Stomach (tissue), 8 donors: ENCODE measurements at regions not wholly inside any gene's neighbourhood (a gene's known extent, or its start where the extent isn't known, plus 50 kb on each side); places are given as distances from the start of the nearest gene placed in this dataset.
"Not testable (repeated sequence)": the region's sequence is repeated elsewhere in the genome, so short reads cannot be mapped to it uniquely, and the experiment has no call there.

Source experiments
- DNase-seq, 2 donors: peaks; one replicate each; pipeline versions ENCODE4 v3.0.0 to v3.0.0-alpha.2; 2013 to 2019
- H3K27ac ChIP-seq, 5 donors: fragments of 200-600 bp in 4 of 5; sonication (generic) in 4 of 5; one replicate each; pipeline ENCODE4 v1.5.1; 2013 to 2019; ENCODE audit warnings: mild to moderate bottlenecking in 1 of 5, moderate library complexity in 1 of 5
- H3K27me3 ChIP-seq, 3 donors: fragments of 200-600 bp; sonication (generic); one replicate each; pipeline ENCODE4 v1.5.1; 2017 to 2019; ENCODE audit warnings: mixed run types in 1 of 3
- H3K36me3 ChIP-seq, 4 donors: fragments of 200-600 bp; sonication (generic); 1 replicate in 3 of 4; 2 replicates in 1 of 4; pipeline ENCODE4 v1.5.1; 2016 to 2019
- H3K4me1 ChIP-seq, 4 donors: fragments of 200-600 bp; sonication (generic); one replicate each; pipeline ENCODE4 v1.5.1; 2016 to 2019
- H3K4me3 ChIP-seq, 4 donors: fragments of 200-600 bp; sonication (generic) in 3 of 4; one replicate each; pipeline ENCODE4 v1.5.1; 2016 to 2019; ENCODE audit warnings: mild to moderate bottlenecking in 1 of 4
- H3K9me3 ChIP-seq, 4 donors: fragments of 200-600 bp; sonication (generic); one replicate each; pipeline ENCODE4 v1.5.1; 2016 to 2019
- EP300 ChIP-seq: sonication (generic); formaldehyde crosslinking; IDR thresholded peaks from one replicate; pipeline ENCODE4 v1.6.1; 2017; ENCODE audit warnings: antibody characterized with exemption
- POLR2A ChIP-seq, 4 donors: fragments of 450-650 bp; IDR thresholded peaks; one replicate each; pipeline ENCODE4 v1.6.1; 2016; ENCODE audit warnings: antibody characterized with exemption in 4 of 4, control low read depth in 2 of 4, mild to moderate bottlenecking in 1 of 4, moderate library complexity in 1 of 4
- POLR2AphosphoS5 ChIP-seq, 3 donors: sonication (generic); formaldehyde crosslinking; IDR thresholded peaks; one replicate each; pipeline ENCODE4 v1.6.1; 2016; ENCODE audit warnings: antibody characterized with exemption in 3 of 3
- WGBS, 5 donors: extraction: QIAGEN DNeasy Blood & Tissue Kit in 3 of 5; methylation state at CpG; one replicate each; pipeline versions ENCODE4 v1.1.5 to v1.1.7; 2013 to 2018; 5-methylcytosine and 5-hydroxymethylcytosine counted together
- intact Hi-C: fragments of 100-400 bp; cut with DNase I; formaldehyde crosslinking; loops from one replicate; pipeline ENCODE4 v1.15.1; 2023; ENCODE audit warnings: low total_unique reads
- TF ChIP-seq, protein P1 (sequence below), 7 experiments: fragments of 450-650 bp in 4 of 7; fragments of 200-600 bp in 3 of 7; sonication (generic) in 3 of 7; IDR thresholded peaks; one replicate each; pipeline ENCODE4 v1.5.1; 2016 to 2019; ENCODE audit warnings: antibody characterized with exemption in 7 of 7, control low read depth in 2 of 7, mild to moderate bottlenecking in 1 of 7
- donor health status: healthy with polysubstance abuse.
- donor health status: Bipolar disorder and iron deficiency.
- donor health status: healthy.

DNA sequence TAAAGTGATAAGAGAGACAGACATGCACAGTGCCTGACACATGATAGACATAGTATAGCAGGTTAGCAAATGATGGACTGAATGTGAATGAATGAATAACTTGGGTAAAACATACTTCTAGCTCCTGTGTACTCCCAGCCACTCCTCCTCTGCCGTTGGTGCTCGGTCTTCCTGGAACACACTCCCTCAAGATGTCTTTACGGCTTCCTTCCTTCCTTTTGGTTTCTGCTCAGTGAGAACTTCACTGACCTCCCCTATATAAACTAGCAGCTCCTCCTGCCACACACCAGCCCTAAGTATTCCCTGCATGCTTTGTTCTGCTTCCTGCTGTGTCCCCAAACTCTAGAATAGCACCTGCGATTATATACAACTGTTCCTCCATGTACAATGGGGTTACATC lies 50.2 kb downstream of the RAD54L2 start:
- Histone ChIP-seq H3K4me1 (peaks cover 0 to 9% (median 3%) of the 10 kb centered on the region in 4 donors), H3K27me3 (no peaks in the 10 kb centered on the region), H3K4me3 (no peak overlapping the region), H3K27ac (no peak overlapping the region), H3K36me3 (peaks cover 0 to 46% (median 31%) of the 10 kb centered on the region in 4 donors), H3K9me3 (no peaks in the 10 kb centered on the region)
- DNase-seq, result no peak
- intact Hi-C loops, result no loop called here
- WGBS, 5 donors, result 66 to 81% (median 73%) methylated on average over 4 of the region's 4 CpGs
- TF ChIP-seq, protein P1, sequence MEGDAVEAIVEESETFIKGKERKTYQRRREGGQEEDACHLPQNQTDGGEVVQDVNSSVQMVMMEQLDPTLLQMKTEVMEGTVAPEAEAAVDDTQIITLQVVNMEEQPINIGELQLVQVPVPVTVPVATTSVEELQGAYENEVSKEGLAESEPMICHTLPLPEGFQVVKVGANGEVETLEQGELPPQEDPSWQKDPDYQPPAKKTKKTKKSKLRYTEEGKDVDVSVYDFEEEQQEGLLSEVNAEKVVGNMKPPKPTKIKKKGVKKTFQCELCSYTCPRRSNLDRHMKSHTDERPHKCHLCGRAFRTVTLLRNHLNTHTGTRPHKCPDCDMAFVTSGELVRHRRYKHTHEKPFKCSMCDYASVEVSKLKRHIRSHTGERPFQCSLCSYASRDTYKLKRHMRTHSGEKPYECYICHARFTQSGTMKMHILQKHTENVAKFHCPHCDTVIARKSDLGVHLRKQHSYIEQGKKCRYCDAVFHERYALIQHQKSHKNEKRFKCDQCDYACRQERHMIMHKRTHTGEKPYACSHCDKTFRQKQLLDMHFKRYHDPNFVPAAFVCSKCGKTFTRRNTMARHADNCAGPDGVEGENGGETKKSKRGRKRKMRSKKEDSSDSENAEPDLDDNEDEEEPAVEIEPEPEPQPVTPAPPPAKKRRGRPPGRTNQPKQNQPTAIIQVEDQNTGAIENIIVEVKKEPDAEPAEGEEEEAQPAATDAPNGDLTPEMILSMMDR (IDR thresholded peaks at IDR 0.05), result no peak
- no peak for TF ChIP-seq POLR2AphosphoS5 (IDR thresholded peaks at IDR 0.05)
- TF ChIP-seq POLR2A (IDR thresholded peaks at IDR 0.05), result no peak
- TF ChIP-seq EP300, result no peak

DNA sequence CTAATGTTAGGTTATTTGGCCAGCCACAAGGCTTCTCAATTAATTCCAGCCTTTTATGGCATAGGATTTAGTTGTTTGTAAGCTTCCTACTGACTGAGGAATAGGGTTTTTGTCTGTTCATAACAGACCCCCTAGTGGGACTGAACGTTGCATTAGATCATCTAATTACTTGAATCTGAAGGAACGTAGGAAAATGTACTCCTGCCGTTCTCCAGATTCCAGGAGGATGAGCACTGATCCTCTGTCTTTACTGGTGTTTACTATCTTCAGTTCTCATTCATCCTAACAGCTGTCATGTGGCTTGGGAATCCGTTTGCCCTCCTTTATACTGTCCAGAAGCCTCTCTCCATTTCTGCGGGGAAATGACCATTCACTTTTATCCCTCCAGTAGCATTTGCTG lies 52.7 kb downstream of the RAD54L2 start:
- intact Hi-C loops, result no loop called here
- H3K4me1 ChIP-seq, result peaks cover 0 to 9% (median 3%) of the 10 kb centered on the region in 4 donors
- TF ChIP-seq, protein P1 (IDR thresholded peaks at IDR 0.05), result no peak
- TF ChIP-seq POLR2AphosphoS5 (IDR thresholded peaks at IDR 0.05) (no peak), POLR2A (IDR thresholded peaks at IDR 0.05) (no peak), EP300 (no peak)
- H3K27ac ChIP-seq, result no peak overlapping the region
- H3K36me3 ChIP-seq, result peaks cover 0 to 61% (median 41%) of the 10 kb centered on the region in 4 donors
- 63 to 75% (median 70%) methylated on average over 5 of the region's 5 CpGs for WGBS, 5 donors
- H3K4me3 ChIP-seq, result no peak overlapping the region
- H3K27me3 ChIP-seq, result no peaks in the 10 kb centered on the region
- DNase-seq, result no peak
- H3K9me3 ChIP-seq, result no peaks in the 10 kb centered on the region

DNA sequence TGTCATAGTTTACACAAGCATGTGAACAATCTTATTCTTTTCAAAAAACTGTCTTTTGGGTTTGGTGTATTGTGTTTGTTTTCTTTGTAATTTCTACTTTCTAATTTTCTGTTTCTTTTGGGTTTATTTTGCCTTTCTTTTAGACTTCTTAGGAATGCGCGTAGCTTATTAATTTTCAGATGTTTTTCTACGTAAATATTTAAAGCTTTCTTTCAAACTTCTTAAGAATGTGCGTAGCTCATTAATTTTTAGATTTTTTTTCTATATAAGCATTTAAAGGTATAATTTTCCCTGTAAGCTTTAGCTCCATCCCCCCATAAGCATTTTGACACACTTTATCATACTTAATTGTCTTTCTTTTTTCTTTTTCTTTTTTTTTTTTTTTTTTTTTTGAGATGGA lies 55.2 kb downstream of the RAD54L2 start:
- H3K9me3 ChIP-seq, result no peaks in the 10 kb centered on the region
- intact Hi-C loops, result no loop called here
- DNase-seq, result no peak
- no peaks in the 10 kb centered on the region for H3K27me3 ChIP-seq
- peaks cover 0 to 73% (median 48%) of the 10 kb centered on the region in 4 donors for H3K36me3 ChIP-seq
- H3K4me1 ChIP-seq, result peaks cover 0 to 7% (median 3%) of the 10 kb centered on the region in 4 donors
- no peak overlapping the region for H3K27ac ChIP-seq
- no peak for TF ChIP-seq POLR2AphosphoS5 (IDR thresholded peaks at IDR 0.05)
- TF ChIP-seq, protein P1 (IDR thresholded peaks at IDR 0.05), result no peak
- no peak for TF ChIP-seq EP300
- no peak for TF ChIP-seq POLR2A (IDR thresholded peaks at IDR 0.05)
- H3K4me3 ChIP-seq, result no peak overlapping the region
- 93 to 98% (median 97%) methylated on average over 4 of the region's 4 CpGs for WGBS, 5 donors

DNA sequence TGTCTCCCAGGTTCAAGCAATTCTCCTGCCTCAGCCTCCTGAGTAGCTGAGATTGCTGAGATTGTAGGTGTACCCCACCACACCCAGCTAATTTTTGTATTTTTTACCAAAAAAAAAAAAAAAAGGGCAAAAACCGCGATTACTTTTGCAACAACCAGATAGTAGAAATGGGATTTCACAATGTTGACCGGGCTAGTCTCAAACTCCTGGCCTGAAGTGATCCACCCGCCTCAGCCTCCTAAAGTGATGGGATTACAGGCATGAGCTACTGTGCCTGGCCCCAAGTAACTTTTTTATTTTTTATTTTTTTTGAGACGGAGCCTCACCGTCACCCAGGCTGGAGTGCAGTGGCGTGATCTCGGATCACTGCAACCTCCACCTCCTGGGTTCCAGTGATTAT lies 61.1 kb downstream of the RAD54L2 start:
- DNase-seq, H3K9me3 ChIP-seq, H3K27ac ChIP-seq, H3K4me3 ChIP-seq, H3K4me1 ChIP-seq, intact Hi-C loops, H3K27me3 ChIP-seq: not testable (repeated sequence)
- H3K36me3 ChIP-seq, result peaks cover 0 to 37% (median 16%) of the 10 kb centered on the region in 4 donors
- WGBS, 5 donors, result 89 to 98% (median 96%) methylated on average over 8 of the region's 8 CpGs

DNA sequence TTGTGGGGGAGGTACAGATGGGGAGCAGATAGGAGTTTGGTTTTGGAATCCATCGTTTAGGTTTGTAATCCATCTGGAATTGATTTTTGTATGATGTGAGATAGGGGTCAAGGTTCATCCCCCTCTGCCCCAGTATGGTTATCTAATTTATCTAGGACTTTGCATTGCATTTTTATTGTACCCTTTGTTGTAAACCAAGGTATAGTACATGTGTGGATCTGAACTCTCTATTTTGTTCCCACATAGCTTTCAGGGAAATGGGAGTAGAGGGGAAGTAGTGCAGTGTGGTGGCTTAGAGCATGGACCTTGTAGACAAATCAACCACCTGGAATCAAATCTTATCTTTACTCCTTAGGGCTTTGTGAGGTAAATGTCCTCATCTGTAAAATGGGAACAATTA lies 65.7 kb downstream of the RAD54L2 start:
- peaks cover 0 to 10% (median 5%) of the 10 kb centered on the region in 4 donors for H3K36me3 ChIP-seq
- no peak overlapping the region for H3K4me3 ChIP-seq
- H3K4me1 ChIP-seq, result no peaks in the 10 kb centered on the region
- H3K27ac ChIP-seq, result no peak overlapping the region
- no peak for DNase-seq
- H3K9me3 ChIP-seq, result no peaks in the 10 kb centered on the region
- TF ChIP-seq EP300 (no peak), POLR2AphosphoS5 (IDR thresholded peaks at IDR 0.05) (no peak), POLR2A (IDR thresholded peaks at IDR 0.05) (no peak)
- TF ChIP-seq, protein P1 (IDR thresholded peaks at IDR 0.05), result no peak
- intact Hi-C loops, result no loop called here
- no peaks in the 10 kb centered on the region for H3K27me3 ChIP-seq
- WGBS, 5 donors, result 81 to 88% (median 85%) methylated on average over 1 of the region's 1 CpG
